NCI-H1048 (cell line): ENCODE measurements at regions not wholly inside any gene's neighbourhood (a gene's known extent, or its start where the extent isn't known, plus 50 kb on each side); places are given as distances from the start of the nearest gene placed in this dataset.

Experiments
- DNase-seq: peaks from one replicate; lab custom pipeline; 2025; lab: John Stamatoyannopoulos, UW

DNA sequence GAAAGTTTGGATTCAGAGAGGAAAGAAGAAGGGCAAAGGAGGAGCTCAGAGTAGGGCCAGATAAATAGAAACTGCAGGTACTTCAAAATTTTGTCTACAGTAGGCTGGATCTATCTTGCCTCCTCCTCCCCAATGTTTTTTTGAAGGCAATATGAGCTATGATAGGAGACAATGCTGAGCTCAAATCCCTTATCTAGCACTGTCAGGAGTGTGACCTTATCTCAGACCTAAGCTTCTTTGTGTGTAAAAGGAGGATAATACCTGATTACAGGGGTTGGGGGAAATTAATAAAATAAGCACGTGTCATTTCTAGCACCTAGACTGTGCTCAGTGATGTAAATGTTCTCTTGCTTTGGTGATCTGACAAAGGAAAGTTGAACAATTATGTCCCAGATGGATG lies 137.8 kb upstream of the CD180 start:
- DNase-seq: no peak

DNA sequence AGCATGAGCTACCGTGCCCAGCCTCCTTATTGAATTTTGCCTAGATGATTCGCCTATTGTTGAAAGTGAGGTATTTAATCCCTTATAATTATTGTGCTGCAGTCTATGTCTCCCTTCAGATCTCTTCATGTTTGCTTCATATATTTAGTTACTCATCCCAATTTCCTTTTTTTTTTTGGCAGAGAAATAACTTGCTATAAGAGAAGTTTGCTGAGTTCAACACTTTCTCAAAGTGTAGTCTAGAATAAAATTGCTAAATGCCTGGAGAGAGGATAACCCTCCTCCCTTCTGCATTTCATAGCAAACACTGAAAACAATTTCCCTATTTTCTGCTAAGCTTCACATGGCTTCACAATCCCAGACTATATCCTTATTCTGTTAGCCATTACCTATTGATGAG lies 136.6 kb upstream of the CD180 start:
- no peak for DNase-seq

DNA sequence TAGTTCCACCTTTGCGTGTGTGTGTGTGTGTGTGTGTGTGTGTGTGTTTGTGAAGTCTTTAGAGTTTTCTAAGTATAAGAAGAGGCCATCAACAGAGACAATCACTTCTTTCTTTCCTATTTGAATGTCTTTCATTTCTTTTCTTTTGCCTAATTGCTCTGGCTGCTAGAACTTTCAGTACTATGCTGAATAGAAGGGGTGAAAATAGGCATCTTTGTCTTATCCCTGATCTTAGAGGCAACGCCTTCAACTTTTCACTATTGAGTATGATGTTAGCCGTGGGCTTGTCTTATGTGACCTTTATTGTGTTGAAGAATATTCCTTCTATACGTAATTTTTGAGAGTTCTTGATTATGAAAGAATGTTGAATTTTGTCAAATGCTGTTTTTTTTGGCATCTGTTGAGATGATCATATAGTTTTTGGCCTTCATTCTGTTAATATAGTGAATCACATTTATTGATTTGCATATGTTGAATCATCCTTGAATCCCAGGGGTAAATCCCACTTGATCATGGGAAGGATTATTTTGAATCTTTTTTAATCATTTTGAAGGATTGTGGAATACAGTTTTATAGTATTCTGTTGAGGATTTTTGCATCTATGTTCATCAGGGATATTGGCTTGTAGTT lies 134.8 kb upstream of the CD180 start:
- DNase-seq: no peak

- no peak for DNase-seq
These were observed 123.5 kb upstream of the CD180 start for GRCh38 chr5:67319935-67320725.

DNA sequence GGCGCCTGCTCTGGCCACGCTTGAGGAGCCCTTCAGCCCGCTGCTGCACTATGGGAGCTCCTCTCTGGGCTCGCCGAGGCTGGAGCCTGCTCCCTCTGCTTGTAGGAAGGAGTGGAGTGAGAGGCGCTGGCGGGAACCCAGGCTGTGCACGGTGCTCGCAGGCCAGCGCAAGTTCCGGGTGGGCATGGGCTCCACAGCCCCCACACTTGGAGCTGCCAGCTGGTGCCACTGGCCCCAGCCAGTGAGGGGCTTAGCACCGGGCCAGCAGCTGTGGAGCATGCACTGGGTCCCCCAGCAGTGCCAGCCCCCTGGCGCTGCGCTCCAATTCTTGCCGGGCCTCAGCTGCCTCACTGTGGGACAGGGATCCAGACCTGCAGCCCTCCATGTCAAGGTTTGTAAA lies 122.1 kb upstream of the CD180 start:
- no peak for DNase-seq

- DNase-seq: no peak
These were observed 121.0 kb upstream of the CD180 start for GRCh38 chr5:67317603-67318002.

- no peak for DNase-seq
These were observed 120.1 kb upstream of the CD180 start for GRCh38 chr5:67316695-67317094.

DNA sequence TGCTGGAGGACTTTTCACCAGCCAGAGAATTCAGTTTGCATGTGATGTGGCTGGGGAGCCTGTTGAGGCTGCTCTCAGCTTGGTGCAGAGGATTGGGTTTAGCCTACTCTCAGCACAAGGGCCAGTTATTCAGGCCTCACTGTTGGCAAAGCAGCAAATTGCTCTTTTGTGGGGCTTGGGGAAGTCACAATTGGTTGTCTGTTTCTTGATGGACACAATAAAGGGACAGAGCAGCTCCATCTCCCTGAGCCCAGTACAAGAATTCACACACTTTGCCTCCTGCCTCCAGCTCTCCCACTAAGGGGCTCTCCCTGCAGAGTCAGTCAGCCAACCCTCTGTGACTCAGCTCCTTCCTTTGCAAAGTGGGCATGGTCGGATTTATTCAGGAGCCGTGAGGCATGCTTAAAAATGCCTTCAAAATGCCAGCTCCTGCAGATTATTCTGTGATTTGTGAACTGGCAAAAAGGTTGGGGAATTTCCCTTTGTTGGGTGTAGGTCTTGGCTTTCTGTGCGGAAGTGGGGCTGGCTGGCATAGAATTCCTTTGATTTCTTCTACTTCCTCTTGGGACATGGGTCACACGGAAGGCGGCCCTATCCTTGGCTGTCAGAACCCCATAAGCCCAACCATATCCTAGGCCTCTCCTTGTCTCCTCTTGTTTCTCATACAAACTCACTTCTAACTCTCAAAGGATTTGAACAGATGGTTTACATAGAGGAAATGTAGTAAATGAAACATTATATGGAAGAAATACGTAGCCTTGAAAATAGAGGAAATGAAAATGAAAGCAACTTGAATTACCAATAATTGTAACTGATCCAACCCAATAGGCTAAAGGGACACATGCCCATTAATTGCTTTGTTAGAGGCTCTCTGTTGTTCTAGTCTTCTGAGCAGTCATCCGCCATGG lies 118.7 kb upstream of the CD180 start:
- DNase-seq: no peak

DNA sequence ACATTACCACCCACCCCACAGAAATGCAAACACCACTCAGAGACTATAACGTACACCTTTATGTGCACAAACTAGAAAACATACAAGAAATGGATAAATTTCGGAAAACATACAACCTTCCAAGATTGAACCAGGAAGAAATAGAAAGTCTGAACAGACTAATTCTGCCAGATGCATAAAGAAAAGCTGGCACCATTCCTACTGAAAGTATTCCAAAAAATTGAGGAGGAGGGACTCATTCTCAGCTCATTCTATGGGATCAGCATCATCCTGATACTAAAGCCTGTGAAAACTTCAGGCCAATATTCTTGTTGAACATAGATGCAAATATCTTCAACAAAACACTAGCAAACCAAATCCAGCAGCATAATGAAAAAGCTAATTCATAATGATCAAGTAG lies 115.1 kb upstream of the CD180 start:
- no peak for DNase-seq

- DNase-seq: no peak
These were observed 114.6 kb upstream of the CD180 start for GRCh38 chr5:67311208-67311607.

DNA sequence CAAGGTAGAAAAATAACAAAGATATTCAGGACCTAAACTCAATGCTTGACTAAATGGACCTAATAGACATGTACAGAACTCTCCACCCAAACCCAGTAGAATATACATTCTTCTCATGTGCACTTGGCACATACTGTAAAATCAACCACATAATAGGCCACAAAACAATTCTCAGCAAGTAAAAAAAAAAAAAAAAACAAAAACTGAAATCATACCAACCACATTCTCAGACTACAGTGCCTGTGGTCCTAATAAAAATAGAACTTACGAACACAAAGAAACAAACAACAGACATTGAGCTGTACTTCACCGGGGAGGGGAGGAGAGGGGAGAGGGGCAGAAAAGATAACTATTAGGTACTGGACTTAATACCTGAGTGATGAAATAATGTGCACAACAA lies 114.1 kb upstream of the CD180 start:
- no peak for DNase-seq

- DNase-seq: no peak
These were observed 113.6 kb upstream of the CD180 start for GRCh38 chr5:67310169-67310568.

- DNase-seq: no peak
These were observed 112.5 kb upstream of the CD180 start for GRCh38 chr5:67308988-67309688.

- DNase-seq: no peak
These were observed 110.5 kb upstream of the CD180 start for GRCh38 chr5:67306965-67307607.

GRCh38 chr5:67305913-67306710 lies 109.5 kb upstream of the CD180 start:
- no peak for DNase-seq

DNA sequence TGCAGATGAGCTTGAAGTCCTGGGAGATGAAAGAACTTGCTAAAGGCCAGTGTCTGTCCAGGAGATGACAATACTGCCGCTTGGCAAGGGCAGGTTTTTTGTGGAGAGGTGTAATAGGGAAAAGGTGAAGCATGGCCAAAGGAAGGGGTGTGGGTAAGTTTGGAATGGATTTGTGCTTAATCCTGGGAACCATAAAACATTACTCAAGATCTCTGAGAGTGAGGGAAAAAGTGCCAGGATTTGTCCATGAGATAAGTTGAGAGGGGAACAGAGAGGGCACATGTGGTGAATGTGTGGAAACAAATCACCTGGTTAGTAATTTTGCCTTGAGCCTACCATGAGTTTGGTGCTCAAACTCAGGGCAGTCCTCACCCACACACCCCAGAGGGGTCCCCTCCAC lies 108.8 kb upstream of the CD180 start:
- no peak for DNase-seq

DNA sequence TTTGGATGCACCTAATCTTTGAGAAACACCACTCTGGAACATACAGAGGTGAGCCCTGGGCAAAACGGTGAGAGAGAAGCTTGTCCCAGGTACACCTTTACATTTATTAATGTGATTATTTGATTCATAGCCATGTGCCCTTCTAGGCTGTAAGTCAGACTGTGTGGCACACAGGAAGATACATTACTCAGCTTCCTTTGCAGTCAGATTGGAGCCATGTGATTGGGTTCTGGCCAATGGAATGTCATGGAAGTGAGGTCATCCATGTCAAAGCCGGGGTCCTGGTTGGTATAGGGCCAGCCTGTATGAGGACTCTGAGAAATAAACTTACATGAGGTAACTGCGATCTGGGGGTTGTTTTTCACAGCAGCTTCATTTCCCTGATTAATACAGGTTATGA lies 106.8 kb upstream of the CD180 start:
- DNase-seq: no peak

- no peak for DNase-seq
These were observed 104.8 kb upstream of the CD180 start for GRCh38 chr5:67301285-67301903.

- no peak for DNase-seq
These were observed 103.7 kb upstream of the CD180 start for GRCh38 chr5:67300326-67300725.

GRCh38 chr5:67299231-67299735 lies 102.7 kb upstream of the CD180 start:
- DNase-seq: no peak
